Fibroblast of lung (primary cell): ENCODE measurements at regions not wholly inside any gene's neighbourhood (a gene's known extent, or its start where the extent isn't known, plus 50 kb on each side); places are given as distances from the start of the nearest gene placed in this dataset.

Experiments used
- CTCF ChIP-seq, 2 donors: IDR thresholded peaks in 1 of 2; conservative IDR thresholded peaks in 1 of 2; 1 replicate in 1 of 2; 2 replicates in 1 of 2; pipeline ENCODE4 v1.5.1; 2011 to 2012; ENCODE audit warnings: low read length in 2 of 2, control low read depth in 1 of 2, inconsistent platforms in 1 of 2, low read depth in 1 of 2, mild to moderate bottlenecking in 1 of 2
- EZH2 ChIP-seq: IDR thresholded peaks from 2 replicates; pipeline ENCODE4 v1.5.1; 2012; ENCODE audit warnings: low read length, control low read depth, mild to moderate bottlenecking; ENCODE audit errors: missing control alignments

- TF ChIP-seq CTCF (conservative IDR thresholded peaks at IDR 0.05 in 1 of 2, IDR thresholded peaks at IDR 0.05 in 1 of 2; ENCODE audit: low read depth in 1 of 2, low read length in 2 of 2) (no peak), EZH2 (no peak)
Observed at GRCh38 chr1:4053774-4054173, 153.7 kb upstream of the C1orf174 start.
